HepG2 (cell line): ENCODE measurements at regions not wholly inside any gene's neighbourhood (a gene's known extent, or its start where the extent isn't known, plus 50 kb on each side); places are given as distances from the start of the nearest gene placed in this dataset.

Source experiments
- EZH2 ChIP-seq: conservative IDR thresholded peaks from 2 replicates; pipeline ENCODE4 v1.6.1; 2012; ENCODE audit warnings: mild to moderate bottlenecking, low read depth, low read length, moderate library complexity
- JUN ChIP-seq: sonication (generic); formaldehyde crosslinking; IDR thresholded peaks from 2 replicates; pipeline ENCODE4 v1.4.0; 2020; ENCODE audit warnings: mild to moderate bottlenecking, missing genetic modification reagents
- KDM3A ChIP-seq: IDR thresholded peaks from 2 replicates; pipeline ENCODE4 v1.6.1; 2018; ENCODE audit warnings: low read depth, missing compliant biosample characterization
- KDM5B ChIP-seq: sonication (generic); formaldehyde crosslinking; IDR thresholded peaks from 2 replicates; pipeline ENCODE4 v1.4.0; 2020; ENCODE audit warnings: missing genetic modification reagents, mild to moderate bottlenecking, borderline replicate concordance
- TF ChIP-seq, protein P1 (sequence below): IDR thresholded peaks from 2 replicates; pipeline ENCODE4 v1.6.1; 2016; ENCODE audit warnings: control low read depth
- TF ChIP-seq, protein P2 (sequence below): sonication (generic); formaldehyde crosslinking; IDR thresholded peaks from 2 replicates; pipeline ENCODE4 v1.4.0; 2020; ENCODE audit warnings: missing genetic modification reagents

DNA sequence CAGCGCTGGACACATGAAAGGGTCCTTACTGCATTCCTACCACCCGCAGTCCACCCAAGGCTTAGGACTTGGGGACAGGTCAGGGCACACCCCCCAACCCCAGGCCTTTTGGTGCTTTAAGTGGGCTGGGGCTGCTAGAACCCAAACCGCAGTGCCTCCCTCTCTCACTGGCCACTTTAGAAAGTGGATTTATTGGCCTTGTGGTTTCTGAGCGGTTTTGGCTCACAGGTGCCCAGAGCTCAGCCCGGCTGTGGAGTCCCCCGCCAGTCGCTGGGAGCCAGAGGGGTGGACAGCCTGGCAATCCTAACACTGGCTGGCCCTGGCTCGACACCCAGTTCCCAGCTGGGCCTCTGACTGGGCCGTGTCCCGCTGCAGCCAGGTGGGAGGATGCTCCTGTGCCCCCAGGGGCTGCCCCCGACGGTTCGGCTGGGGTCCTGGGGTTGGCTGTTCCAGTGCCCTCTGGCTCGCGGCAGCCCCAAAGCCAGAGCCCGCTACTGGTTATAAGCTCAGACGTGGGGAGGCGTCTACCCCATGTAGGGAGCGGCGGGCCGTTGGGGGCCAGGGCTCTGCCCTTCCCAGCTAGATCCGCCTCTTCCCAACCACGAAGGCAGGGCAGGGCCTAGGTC lies 65.2 kb upstream of the RNU6ATAC start:
- TF ChIP-seq KDM5B (CRISPR knock-in tag) = no peak
- TF ChIP-seq, protein P1, sequence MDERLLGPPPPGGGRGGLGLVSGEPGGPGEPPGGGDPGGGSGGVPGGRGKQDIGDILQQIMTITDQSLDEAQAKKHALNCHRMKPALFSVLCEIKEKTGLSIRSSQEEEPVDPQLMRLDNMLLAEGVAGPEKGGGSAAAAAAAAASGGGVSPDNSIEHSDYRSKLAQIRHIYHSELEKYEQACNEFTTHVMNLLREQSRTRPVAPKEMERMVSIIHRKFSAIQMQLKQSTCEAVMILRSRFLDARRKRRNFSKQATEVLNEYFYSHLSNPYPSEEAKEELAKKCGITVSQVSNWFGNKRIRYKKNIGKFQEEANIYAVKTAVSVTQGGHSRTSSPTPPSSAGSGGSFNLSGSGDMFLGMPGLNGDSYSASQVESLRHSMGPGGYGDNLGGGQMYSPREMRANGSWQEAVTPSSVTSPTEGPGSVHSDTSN (CRISPR knock-in tag) = no peak
- no peak for TF ChIP-seq JUN (CRISPR knock-in tag)
- no peak for TF ChIP-seq EZH2
- TF ChIP-seq, protein P2, sequence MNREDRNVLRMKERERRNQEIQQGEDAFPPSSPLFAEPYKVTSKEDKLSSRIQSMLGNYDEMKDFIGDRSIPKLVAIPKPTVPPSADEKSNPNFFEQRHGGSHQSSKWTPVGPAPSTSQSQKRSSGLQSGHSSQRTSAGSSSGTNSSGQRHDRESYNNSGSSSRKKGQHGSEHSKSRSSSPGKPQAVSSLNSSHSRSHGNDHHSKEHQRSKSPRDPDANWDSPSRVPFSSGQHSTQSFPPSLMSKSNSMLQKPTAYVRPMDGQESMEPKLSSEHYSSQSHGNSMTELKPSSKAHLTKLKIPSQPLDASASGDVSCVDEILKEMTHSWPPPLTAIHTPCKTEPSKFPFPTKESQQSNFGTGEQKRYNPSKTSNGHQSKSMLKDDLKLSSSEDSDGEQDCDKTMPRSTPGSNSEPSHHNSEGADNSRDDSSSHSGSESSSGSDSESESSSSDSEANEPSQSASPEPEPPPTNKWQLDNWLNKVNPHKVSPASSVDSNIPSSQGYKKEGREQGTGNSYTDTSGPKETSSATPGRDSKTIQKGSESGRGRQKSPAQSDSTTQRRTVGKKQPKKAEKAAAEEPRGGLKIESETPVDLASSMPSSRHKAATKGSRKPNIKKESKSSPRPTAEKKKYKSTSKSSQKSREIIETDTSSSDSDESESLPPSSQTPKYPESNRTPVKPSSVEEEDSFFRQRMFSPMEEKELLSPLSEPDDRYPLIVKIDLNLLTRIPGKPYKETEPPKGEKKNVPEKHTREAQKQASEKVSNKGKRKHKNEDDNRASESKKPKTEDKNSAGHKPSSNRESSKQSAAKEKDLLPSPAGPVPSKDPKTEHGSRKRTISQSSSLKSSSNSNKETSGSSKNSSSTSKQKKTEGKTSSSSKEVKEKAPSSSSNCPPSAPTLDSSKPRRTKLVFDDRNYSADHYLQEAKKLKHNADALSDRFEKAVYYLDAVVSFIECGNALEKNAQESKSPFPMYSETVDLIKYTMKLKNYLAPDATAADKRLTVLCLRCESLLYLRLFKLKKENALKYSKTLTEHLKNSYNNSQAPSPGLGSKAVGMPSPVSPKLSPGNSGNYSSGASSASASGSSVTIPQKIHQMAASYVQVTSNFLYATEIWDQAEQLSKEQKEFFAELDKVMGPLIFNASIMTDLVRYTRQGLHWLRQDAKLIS (CRISPR knock-in tag) = no peak
- TF ChIP-seq KDM3A (CRISPR knock-in tag) = no peak
